ENCODE measurements at regions not wholly inside any gene's neighbourhood (a gene's known extent, or its start where the extent isn't known, plus 50 kb on each side); places are given as distances from the start of the nearest gene placed in this dataset.

GRCh38 chr22:23000657-23001347, 69.5 kb upstream of the GNAZ start:
- DNase-seq = no peak

DNA sequence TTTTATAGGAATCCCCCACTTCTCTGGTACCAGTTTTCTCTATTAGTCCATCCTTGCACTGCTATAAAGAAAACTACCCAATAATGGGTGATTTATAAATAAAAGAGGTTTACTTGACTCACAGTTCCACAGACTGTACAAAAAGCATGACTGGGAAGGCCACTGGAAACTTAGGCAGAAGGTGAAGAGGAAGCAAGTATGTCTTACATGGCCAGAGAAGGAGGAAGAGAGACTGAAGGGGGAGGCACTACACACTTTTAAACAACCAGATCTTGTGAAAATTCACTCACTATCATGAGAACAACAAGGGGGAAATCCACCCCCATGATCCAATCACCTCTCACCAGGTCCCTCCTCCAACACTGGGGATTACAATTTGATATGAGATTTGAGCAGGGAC, 68.9 kb upstream of the GNAZ start:
- no peak for DNase-seq

GRCh38 chr22:23002612-23003180, 67.6 kb upstream of the GNAZ start:
- no peak for DNase-seq

- no peak for DNase-seq
Observed at GRCh38 chr22:23007823-23008222, 62.5 kb upstream of the GNAZ start.

DNA sequence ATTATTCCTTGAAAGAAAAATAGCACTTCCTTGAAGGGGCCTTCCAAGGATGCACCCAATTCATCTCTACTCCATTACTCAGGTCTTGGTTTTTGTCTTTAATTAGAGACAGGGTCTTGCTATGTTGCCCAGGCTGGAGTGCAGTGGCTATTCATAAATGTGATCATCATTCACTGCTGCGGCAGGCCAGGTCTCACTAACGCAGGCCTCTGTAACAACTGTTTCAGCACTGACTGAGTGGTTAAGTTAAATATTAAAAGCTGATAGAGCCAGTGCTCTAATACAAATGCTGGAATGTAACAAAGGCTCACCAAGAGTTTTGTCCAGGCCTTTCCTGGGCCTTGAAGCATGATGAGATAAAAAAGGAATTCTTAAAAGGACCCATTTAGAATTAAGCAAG, 61.4 kb upstream of the GNAZ start:
- DNase-seq = no peak

Measured in femur (tissue), 1 donor.